DMS153 treated with DMSO at 0.1 percent for 48 hours (cell line): ENCODE measurements at regions not wholly inside any gene's neighbourhood (a gene's known extent, or its start where the extent isn't known, plus 50 kb on each side); places are given as distances from the start of the nearest gene placed in this dataset.

Experiments
- DNase-seq: peaks from one replicate; lab custom pipeline; 2025; ENCODE audit not compliant: unreplicated experiment; lab: John Stamatoyannopoulos, UW

GRCh38 chr6:26149240-26149639, 62.0 kb downstream of the HFE start:
- no peak for DNase-seq

GRCh38 chr6:26152226-26153101, 65.2 kb downstream of the HFE start:
- no peak for DNase-seq

GRCh38 chr6:26155061-26155930, 68.1 kb downstream of the HFE start:
- DNase-seq: peak; percentile 36

- peak; percentile 53 for DNase-seq
Observed at GRCh38 chr6:26156105-26156849, 69.0 kb downstream of the HFE start.

- peak; percentile 37 for DNase-seq
Observed at GRCh38 chr6:26156850-26157250, 69.6 kb downstream of the HFE start.

- DNase-seq: peak; percentile 98
Observed at GRCh38 chr6:26157251-26158075, 70.2 kb downstream of the HFE start.

- no peak for DNase-seq
Observed at GRCh38 chr6:26158076-26158580, 70.9 kb downstream of the HFE start.

- peak; percentile 54 for DNase-seq
Observed at GRCh38 chr6:26158581-26159356, 71.5 kb downstream of the HFE start.

GRCh38 chr6:26159357-26160273, 72.4 kb downstream of the HFE start:
- DNase-seq: peak; percentile 28

GRCh38 chr6:26161322-26161721, 74.1 kb downstream of the HFE start:
- no peak for DNase-seq

- DNase-seq: no peak
Observed at GRCh38 chr6:26162399-26162798, 75.2 kb downstream of the HFE start.

GRCh38 chr6:26163427-26164119, 76.3 kb downstream of the HFE start:
- no peak for DNase-seq

GRCh38 chr6:26164120-26164505, 76.9 kb downstream of the HFE start:
- DNase-seq: no peak

- no peak for DNase-seq
Observed at GRCh38 chr6:26165261-26165790, 78.1 kb downstream of the HFE start.

- no peak for DNase-seq
Observed at GRCh38 chr6:26170181-26170580, 83.0 kb downstream of the HFE start.

GRCh38 chr6:26170951-26171841, 84.0 kb downstream of the HFE start:
- DNase-seq: no peak

GRCh38 chr6:26172608-26172968, 85.4 kb downstream of the HFE start:
- DNase-seq: peak; percentile 41
